Stomach (tissue), 4 donors: ENCODE measurements at regions not wholly inside any gene's neighbourhood (a gene's known extent, or its start where the extent isn't known, plus 50 kb on each side); places are given as distances from the start of the nearest gene placed in this dataset.

Source experiments
- POLR2AphosphoS5 ChIP-seq, 3 donors: sonication (generic); formaldehyde crosslinking; IDR thresholded peaks; one replicate each; pipeline ENCODE4 v1.6.1; 2016; ENCODE audit warnings: antibody characterized with exemption in 3 of 3
- TF ChIP-seq, protein P1 (sequence below), 7 experiments: fragments of 450-650 bp in 4 of 7; fragments of 200-600 bp in 3 of 7; sonication (generic) in 3 of 7; IDR thresholded peaks; one replicate each; pipeline ENCODE4 v1.5.1; 2016 to 2019; ENCODE audit warnings: antibody characterized with exemption in 7 of 7, control low read depth in 2 of 7, mild to moderate bottlenecking in 1 of 7

DNA sequence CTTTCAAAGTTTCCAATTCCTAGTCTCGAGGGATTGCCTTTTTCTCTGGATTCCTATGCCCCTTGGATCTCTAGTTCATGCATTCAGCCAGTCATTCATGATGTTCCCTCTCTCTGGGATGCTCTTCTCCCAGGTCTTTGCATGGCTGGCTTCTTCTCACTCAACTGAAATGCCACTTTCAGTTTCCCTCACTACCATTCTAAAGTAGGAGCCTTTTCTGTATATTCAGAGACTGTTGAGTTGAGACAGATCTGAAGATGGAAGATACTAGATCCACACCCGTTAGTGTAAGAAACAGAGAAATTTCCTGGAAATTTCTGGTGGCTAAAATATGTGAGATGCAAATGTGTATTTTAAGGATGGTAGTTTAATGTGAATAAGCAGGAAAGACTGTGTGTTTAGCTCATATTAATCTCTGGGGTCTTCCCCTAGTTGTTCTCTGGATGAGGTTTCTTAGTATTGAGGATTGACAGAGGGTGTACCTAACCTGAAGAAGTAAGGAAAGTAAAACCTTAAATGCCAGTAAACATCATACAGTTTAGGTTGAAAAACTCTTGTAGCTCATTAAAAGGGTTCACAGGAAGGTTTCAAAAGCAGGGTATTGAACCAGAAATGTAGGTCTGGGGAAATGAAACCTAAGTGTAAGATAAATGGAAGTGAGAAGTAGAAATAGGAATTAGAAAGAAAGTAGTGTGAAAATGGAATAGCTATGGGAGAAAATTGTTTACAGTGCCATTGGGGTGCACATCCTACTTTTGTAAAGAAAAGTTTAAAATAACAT is 331.3 kb downstream of the NDFIP2 start:
- TF ChIP-seq, protein P1, sequence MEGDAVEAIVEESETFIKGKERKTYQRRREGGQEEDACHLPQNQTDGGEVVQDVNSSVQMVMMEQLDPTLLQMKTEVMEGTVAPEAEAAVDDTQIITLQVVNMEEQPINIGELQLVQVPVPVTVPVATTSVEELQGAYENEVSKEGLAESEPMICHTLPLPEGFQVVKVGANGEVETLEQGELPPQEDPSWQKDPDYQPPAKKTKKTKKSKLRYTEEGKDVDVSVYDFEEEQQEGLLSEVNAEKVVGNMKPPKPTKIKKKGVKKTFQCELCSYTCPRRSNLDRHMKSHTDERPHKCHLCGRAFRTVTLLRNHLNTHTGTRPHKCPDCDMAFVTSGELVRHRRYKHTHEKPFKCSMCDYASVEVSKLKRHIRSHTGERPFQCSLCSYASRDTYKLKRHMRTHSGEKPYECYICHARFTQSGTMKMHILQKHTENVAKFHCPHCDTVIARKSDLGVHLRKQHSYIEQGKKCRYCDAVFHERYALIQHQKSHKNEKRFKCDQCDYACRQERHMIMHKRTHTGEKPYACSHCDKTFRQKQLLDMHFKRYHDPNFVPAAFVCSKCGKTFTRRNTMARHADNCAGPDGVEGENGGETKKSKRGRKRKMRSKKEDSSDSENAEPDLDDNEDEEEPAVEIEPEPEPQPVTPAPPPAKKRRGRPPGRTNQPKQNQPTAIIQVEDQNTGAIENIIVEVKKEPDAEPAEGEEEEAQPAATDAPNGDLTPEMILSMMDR (IDR thresholded peaks at IDR 0.05): no peak
- no peak for TF ChIP-seq POLR2AphosphoS5 (IDR thresholded peaks at IDR 0.05)
